Nephron progenitor cell (in vitro differentiated cells): ENCODE measurements at regions not wholly inside any gene's neighbourhood (a gene's known extent, or its start where the extent isn't known, plus 50 kb on each side); places are given as distances from the start of the nearest gene placed in this dataset.

Source experiments
- DNase-seq: peaks from one replicate; pipeline ENCODE4 v3.0.0; 2021
- H3K27ac Mint-ChIP-seq: 2 replicates; pipeline ENCODE4 v1.8.0; 2021; ENCODE audit warnings: mild to moderate bottlenecking, moderate library complexity, mixed read lengths
- H3K27me3 Mint-ChIP-seq: 2 replicates; pipeline ENCODE4 v1.8.0; 2021; ENCODE audit warnings: mild to moderate bottlenecking, low read depth, mixed read lengths; ENCODE audit not compliant: poor library complexity
- H3K36me3 Mint-ChIP-seq: 2 replicates; pipeline ENCODE4 v1.8.0; 2021; ENCODE audit warnings: low read depth, mixed read lengths
- H3K4me1 Mint-ChIP-seq: 2 replicates; pipeline ENCODE4 v1.8.0; 2021; ENCODE audit warnings: mixed read lengths
- H3K4me3 Mint-ChIP-seq: 2 replicates; pipeline ENCODE4 v1.8.0; 2021; ENCODE audit warnings: mild to moderate bottlenecking, moderate library complexity, mixed read lengths
- H3K9me3 Mint-ChIP-seq: 2 replicates; pipeline ENCODE4 v1.8.0; 2021; ENCODE audit warnings: mild to moderate bottlenecking, moderate library complexity, mixed read lengths
- TF ChIP-seq, protein P1 (sequence below): fragments of 200-600 bp; sonication (generic); IDR thresholded peaks from 2 replicates; pipeline ENCODE4 v1.5.0; 2021; ENCODE audit warnings: antibody characterized with exemption

DNA sequence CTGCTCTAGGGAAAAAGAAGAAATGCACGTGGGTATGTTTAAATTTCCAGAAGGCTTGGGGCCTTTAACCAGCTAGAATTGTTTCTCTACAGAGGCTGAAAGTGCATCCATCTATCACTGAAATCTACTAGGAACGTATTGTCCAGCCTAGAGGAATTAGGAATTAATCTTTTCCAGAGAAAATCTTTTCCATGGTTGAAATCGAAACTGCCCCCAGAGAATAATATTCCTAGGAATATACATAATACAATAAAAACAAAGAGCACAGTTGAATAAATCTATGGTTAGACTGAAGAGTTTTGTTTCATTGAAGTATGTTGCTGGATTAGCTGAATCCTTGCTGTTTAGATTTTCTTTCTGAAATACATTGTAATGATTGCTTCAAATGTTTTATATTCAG lies 378.5 kb downstream of the PLK2 start:
- Mint-ChIP-seq H3K36me3 (no peaks in the 10 kb centered on the region), H3K4me3 (no peak overlapping the region), H3K27ac (no peak overlapping the region), H3K9me3 (no peaks in the 10 kb centered on the region), H3K27me3 (no peaks in the 10 kb centered on the region), H3K4me1 (peaks cover 41% of the 10 kb centered on the region)
- TF ChIP-seq, protein P1, sequence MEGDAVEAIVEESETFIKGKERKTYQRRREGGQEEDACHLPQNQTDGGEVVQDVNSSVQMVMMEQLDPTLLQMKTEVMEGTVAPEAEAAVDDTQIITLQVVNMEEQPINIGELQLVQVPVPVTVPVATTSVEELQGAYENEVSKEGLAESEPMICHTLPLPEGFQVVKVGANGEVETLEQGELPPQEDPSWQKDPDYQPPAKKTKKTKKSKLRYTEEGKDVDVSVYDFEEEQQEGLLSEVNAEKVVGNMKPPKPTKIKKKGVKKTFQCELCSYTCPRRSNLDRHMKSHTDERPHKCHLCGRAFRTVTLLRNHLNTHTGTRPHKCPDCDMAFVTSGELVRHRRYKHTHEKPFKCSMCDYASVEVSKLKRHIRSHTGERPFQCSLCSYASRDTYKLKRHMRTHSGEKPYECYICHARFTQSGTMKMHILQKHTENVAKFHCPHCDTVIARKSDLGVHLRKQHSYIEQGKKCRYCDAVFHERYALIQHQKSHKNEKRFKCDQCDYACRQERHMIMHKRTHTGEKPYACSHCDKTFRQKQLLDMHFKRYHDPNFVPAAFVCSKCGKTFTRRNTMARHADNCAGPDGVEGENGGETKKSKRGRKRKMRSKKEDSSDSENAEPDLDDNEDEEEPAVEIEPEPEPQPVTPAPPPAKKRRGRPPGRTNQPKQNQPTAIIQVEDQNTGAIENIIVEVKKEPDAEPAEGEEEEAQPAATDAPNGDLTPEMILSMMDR = no peak
- DNase-seq = no peak

DNA sequence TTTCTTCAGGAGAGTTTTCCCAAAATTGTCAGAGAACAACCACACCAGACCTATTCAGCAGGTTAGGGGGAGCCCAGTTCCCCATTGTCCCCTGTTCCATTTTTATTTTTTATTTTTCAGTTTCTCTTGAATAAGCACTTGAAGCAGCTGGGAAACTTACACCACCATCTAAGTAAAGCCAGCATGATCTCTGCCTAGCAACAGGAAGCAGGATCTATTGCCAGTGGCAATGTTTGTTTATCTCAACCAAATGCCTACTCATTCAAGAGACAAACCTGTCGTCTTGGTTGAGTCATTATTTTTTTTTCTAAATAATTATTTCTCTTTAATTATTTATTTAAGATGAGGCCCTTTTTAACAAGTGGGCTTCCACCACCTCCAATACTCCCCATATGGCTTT lies 379.3 kb downstream of the PLK2 start:
- no peak overlapping the region for H3K27ac Mint-ChIP-seq
- H3K4me3 Mint-ChIP-seq = no peak overlapping the region
- H3K36me3 Mint-ChIP-seq = no peaks in the 10 kb centered on the region
- TF ChIP-seq, protein P1 = no peak
- peaks cover 46% of the 10 kb centered on the region for H3K4me1 Mint-ChIP-seq
- peaks cover 3% of the 10 kb centered on the region for H3K27me3 Mint-ChIP-seq
- H3K9me3 Mint-ChIP-seq = no peaks in the 10 kb centered on the region
- DNase-seq = no peak

DNA sequence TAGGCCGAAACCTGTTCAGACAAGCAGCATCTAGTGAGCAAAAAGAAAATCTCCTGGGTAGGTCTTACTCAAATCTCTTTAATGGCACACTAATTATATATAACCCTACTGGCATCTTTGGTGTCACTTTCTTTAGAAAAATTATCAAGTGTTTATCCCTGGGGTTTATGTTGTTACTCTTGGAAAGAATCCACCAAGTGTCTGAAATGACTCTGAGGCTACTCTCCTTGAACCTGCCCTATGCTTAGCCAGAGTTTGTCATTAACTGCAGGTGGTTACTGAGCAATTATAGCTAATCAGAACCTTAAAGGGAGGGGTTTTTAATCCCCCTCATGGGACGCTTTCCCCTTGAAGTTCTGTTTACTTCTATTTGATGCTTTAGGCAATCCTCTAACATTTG lies 381.9 kb downstream of the PLK2 start:
- peaks cover 68% of the 10 kb centered on the region for H3K4me1 Mint-ChIP-seq
- H3K36me3 Mint-ChIP-seq = no peaks in the 10 kb centered on the region
- no peaks in the 10 kb centered on the region for H3K9me3 Mint-ChIP-seq
- H3K4me3 Mint-ChIP-seq = no peak overlapping the region
- H3K27me3 Mint-ChIP-seq = peaks cover 5% of the 10 kb centered on the region
- TF ChIP-seq, protein P1 = no peak
- DNase-seq = no peak
- no peak overlapping the region for H3K27ac Mint-ChIP-seq

DNA sequence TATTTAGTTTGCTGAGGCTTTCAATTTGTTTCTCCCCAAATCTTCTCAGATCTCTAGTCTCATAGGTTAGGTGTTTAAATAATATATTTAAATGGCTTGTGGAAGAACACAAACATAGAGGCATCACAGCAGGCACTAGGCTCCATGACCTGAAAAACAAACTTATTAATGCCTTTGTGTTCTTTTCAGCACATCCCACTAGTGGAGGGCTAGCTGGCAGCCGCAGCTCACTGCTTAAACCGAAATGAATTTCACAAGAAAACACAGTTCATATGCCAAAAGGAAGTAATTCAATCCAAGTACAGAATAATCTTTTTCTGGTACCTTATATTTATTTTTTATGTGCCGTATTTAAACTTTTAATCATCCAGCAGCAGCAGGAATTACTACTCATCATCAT lies 382.5 kb downstream of the PLK2 start:
- no peak for DNase-seq
- Mint-ChIP-seq H3K9me3 (no peaks in the 10 kb centered on the region), H3K27ac (peak overlapping the region; percentile 27), H3K4me3 (no peak overlapping the region), H3K4me1 (peaks cover 70% of the 10 kb centered on the region), H3K27me3 (peaks cover 5% of the 10 kb centered on the region), H3K36me3 (no peaks in the 10 kb centered on the region)
- TF ChIP-seq, protein P1 = no peak

DNA sequence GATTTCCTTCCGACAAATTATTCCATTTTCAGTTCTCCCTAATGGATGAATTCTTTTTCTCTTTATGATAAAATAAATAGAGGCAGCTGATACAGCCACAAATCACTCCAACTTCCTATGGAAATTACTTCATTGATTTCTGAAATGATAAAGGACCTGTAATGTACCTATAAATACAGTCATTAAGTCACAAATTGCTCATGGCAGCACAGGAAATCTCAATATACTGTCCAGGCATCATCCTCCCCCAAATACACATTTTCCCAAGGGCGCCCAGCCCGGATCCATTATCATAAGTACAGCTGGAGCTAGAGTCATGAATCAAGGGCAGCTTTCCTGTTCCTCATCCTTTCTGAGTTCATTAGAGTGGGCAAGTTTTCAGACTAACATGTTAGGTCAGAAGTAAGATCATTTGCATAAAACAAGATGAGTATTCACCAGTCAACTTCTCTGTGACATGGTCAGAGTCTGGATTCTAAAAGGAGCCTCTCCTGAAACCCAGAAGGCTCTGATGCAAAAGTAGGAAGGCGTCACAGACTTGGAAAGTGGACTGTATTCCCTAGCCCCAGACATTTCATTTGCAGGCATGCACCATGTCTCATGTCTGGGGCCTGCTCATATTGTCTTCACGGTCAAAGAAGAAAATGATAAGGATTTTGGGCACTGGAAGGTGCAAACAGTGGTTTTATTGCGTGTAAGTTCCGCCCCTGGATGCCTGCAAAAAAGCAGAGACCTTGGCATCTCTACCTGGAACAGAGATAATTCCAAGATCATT lies 383.2 kb downstream of the PLK2 start:
- Mint-ChIP-seq H3K4me3 (no peak overlapping the region), H3K4me1 (peaks cover 74% of the 10 kb centered on the region), H3K9me3 (no peaks in the 10 kb centered on the region), H3K27me3 (peaks cover 5% of the 10 kb centered on the region), H3K27ac (no peak overlapping the region), H3K36me3 (no peaks in the 10 kb centered on the region)
- TF ChIP-seq, protein P1 = no peak
- no peak for DNase-seq

DNA sequence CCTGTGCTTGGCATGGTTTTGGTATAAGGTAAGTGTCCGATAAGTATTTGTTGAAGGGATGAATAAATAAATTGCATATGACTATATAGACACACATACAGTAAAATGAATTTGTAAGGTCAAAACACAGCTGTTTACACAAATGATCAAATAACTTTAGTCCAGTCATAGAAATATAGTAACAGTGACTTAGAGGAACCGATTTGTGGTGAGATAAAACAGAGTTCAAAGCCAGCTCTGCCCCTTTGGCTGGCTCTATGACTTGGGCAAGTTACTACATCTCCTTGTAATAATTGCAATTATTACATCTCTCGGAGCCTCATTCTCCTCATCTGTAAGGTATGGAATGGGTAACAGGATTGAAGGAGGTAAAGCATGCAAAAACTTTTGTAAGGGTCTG lies 384.0 kb downstream of the PLK2 start:
- peaks cover 76% of the 10 kb centered on the region for H3K4me1 Mint-ChIP-seq
- TF ChIP-seq, protein P1 = no peak
- no peak overlapping the region for H3K27ac Mint-ChIP-seq
- DNase-seq = no peak
- no peaks in the 10 kb centered on the region for H3K36me3 Mint-ChIP-seq
- peaks cover 5% of the 10 kb centered on the region for H3K27me3 Mint-ChIP-seq
- no peak overlapping the region for H3K4me3 Mint-ChIP-seq
- H3K9me3 Mint-ChIP-seq = no peaks in the 10 kb centered on the region
